ENCODE measurements at regions not wholly inside any gene's neighbourhood (a gene's known extent, or its start where the extent isn't known, plus 50 kb on each side); places are given as distances from the start of the nearest gene placed in this dataset.
A peak's percentile ranks its signal among the peaks of the same experiment; 100 is the strongest.
"Not testable (repeated sequence)": the region's sequence is repeated elsewhere in the genome, so short reads cannot be mapped to it uniquely, and the experiment has no call there.

DNA sequence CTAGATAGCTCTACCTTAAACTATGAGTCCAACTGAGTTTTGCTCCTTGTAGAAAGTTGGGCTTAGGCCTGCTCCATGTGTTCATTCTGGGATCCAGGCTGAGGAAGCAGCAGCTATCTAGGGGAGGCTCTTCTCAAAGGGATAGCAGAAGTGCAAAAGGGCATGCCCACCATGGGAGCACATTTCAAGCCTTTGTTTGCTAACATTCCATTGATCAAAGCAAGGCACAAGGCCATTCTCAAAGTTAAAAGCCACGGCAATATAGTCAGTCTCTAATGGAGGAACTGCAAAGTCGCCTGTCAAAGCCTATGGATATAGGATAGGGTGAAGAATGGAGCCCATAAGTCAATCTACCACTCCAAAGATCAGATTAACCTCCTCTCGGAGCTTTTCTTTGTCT lies 488.1 kb upstream of the ARX start:
- TF ChIP-seq CTCF (IDR thresholded peaks at IDR 0.05; ENCODE audit: control insufficient read depth, extremely low read depth, insufficient read depth): no peak
- H3K4me3 ChIP-seq (ENCODE audit: low read depth, low read length): no peak overlapping the region
- DNase-seq (ENCODE audit: low read depth): no peak

- no peak for DNase-seq (ENCODE audit: low read depth)
- TF ChIP-seq CTCF (IDR thresholded peaks at IDR 0.05; ENCODE audit: control insufficient read depth, extremely low read depth, insufficient read depth): no peak
- no peak overlapping the region for H3K4me3 ChIP-seq (ENCODE audit: low read depth, low read length)
Measured at GRCh38 chrX:25507801-25508200, 492.0 kb upstream of the ARX start.

DNA sequence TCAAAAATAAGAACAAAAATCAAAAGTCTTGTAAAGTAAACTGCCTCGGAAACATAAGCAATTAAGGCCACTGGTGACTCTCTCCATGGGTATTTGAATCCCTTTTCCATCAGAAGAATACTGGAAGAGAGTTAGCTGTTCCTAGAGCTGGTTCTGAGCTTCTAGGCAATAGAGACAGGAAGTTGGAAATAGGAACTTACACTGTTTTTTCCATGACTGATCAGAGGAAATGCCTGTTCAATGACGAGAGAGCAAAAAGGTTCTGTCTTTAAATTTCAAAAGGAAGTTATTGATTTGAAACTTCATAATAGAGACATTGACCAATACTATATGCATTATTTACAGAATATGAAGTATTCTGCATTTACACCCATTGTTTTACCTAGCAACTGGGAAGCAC lies 503.5 kb upstream of the ARX start:
- no peak for DNase-seq (ENCODE audit: low read depth)
- H3K4me3 ChIP-seq (ENCODE audit: low read depth, low read length): no peak overlapping the region
- TF ChIP-seq CTCF (IDR thresholded peaks at IDR 0.05; ENCODE audit: control insufficient read depth, extremely low read depth, insufficient read depth): no peak

DNA sequence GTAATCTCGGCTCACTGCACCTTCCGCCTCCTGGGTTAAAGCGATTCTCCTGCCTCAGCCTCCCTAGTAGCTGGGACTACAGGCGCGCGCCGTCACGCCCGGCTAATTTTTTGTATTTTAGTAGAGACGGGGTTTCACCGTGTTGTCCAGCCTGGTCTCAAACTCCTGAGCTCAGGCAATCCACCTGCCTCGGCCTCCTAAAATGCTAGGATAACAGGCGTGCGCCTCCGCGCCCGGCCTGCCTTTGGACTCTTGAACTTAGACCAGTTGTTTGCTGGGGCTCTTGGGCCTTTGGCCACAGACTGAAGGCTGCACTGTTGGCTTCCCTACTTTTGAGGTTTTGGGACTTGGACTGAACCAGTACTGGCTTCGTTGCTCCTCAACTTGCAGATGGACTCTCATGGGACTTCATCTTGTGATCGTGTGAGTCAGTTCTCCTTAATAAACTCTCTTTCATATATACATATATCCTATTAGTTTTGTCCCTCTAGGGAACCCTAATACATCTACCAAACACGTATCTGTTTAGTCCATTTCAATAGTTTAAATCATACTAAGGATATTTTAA lies 506.8 kb upstream of the ARX start:
- not testable (repeated sequence) for H3K4me3 ChIP-seq (ENCODE audit: low read depth, low read length); DNase-seq (ENCODE audit: low read depth)

DNA sequence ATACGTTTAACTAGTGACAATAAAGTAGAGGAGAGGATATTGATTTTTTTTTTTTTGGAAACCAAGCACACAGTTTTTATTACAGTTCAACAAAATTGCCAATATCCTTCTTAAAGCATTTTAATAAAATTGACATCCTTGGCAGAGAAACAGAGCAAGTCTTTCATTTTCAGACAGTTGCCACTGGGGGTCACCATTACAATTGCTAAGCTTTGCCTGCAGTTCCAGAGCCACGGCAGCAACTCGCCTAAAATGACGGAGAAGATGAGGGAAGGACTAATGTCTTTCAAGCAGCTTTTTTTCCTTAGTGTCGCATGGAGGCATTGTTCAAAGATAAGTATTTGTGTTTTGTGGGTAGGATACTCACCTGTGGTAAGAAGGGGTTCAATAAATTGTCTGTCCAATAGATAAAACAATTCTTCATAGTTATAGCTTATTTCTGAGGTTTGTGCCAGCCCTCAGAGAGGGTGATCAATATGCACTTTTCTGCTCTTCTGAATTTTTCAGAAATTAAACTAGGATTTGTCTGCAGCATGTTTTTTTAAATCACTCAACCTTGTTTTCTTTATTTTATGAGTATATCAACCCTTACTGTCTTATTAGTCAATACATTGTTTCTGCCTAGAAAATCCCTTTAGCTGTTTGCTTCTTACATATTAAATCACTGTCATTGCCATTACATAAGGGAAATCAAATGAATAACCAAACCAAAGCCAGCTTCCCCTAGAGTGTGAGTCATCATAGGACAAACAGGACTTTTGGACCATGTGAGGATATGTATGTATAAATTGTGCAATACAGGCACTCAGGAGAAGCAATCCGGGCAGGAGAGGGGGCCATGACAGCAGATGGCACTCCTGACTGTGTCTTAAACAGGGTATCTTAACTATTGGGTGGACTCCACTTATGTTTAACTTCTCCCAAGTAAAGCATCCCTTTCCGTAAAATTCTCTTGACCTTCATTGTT lies 508.1 kb upstream of the ARX start:
- peak; percentile 72 for DNase-seq (ENCODE audit: low read depth)
- TF ChIP-seq CTCF (IDR thresholded peaks at IDR 0.05; ENCODE audit: control insufficient read depth, extremely low read depth, insufficient read depth): peak; percentile 71
- H3K4me3 ChIP-seq (ENCODE audit: low read depth, low read length): no peak overlapping the region

- H3K4me3 ChIP-seq (ENCODE audit: low read depth, low read length): no peak overlapping the region
- no peak for TF ChIP-seq CTCF (IDR thresholded peaks at IDR 0.05; ENCODE audit: control insufficient read depth, extremely low read depth, insufficient read depth)
- no peak for DNase-seq (ENCODE audit: low read depth)
Measured at GRCh38 chrX:25527156-25527555, 511.4 kb upstream of the ARX start.

- DNase-seq (ENCODE audit: low read depth): no peak
- no peak overlapping the region for H3K4me3 ChIP-seq (ENCODE audit: low read depth, low read length)
- no peak for TF ChIP-seq CTCF (IDR thresholded peaks at IDR 0.05; ENCODE audit: control insufficient read depth, extremely low read depth, insufficient read depth)
Measured at GRCh38 chrX:25527596-25527995, 511.8 kb upstream of the ARX start.

Data from LNCaP clone FGC (cell line).